HG03432 (cell line): ENCODE measurements at regions not wholly inside any gene's neighbourhood (a gene's known extent, or its start where the extent isn't known, plus 50 kb on each side); places are given as distances from the start of the nearest gene placed in this dataset.
"Not testable (repeated sequence)": the region's sequence is repeated elsewhere in the genome, so short reads cannot be mapped to it uniquely, and the experiment has no call there.

Source experiments
- ATAC-seq: cut with Tn5 transposase; IDR thresholded peaks from one replicate; pipeline ENCODE4 v1.9.1; 2021; ENCODE audit warnings: mild to moderate bottlenecking, moderate library complexity; ENCODE audit not compliant: unreplicated experiment

GRCh38 chr14:106208794-106209193 lies 682.4 kb downstream of the TMEM121 start:
- ATAC-seq, result no peak

- no peak for ATAC-seq
Observed at GRCh38 chr14:106209755-106210154, 683.4 kb downstream of the TMEM121 start.

- ATAC-seq, result no peak
Observed at GRCh38 chr14:106210650-106211049, 684.3 kb downstream of the TMEM121 start.

DNA sequence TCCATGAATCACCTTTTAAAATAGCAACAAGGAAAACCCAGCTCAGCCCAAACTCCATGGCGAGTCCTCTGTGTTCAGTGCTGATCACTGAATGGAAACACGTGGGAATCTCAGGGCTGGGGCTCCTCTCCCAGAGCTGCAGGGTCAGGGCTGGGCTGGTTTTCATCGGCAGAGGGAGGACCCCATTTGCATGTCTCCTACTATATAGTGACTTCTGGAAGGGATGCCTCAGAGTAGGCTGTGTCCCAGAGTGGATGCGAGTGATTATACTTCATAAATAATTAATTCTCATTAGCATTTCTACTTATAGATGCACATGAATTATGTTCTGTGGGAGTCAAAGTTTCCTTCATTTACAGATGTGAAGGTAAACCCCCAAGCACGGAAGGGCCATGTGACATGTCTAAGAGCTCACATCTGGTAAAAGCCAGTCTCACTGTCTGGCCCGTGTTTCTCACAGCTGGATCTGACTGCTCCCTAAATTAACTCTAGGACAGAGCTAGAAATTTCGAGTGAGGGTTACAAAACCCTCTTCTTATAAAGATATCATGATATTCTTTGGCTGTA lies 685.0 kb downstream of the TMEM121 start:
- no peak for ATAC-seq

DNA sequence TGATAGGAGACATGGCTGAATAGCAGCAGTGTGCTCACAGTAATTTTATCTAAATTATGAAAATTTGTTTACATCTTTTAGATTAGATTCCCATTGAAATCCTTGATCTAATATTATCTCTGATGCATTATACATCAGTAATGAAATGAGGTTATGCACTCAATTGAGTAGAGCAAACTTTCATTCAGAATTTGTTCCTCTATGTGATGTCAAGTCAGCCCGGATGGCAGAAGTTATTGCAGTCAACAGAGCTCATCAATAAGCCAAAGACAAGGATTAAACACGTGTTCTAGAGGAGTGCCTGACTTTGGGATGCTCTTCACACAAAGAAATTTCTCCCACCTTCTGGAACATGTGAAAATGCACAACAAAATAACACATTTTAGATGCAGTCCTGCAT lies 688.8 kb downstream of the TMEM121 start:
- ATAC-seq, result no peak

- no peak for ATAC-seq
Observed at GRCh38 chr14:106216679-106217078, 690.3 kb downstream of the TMEM121 start.

GRCh38 chr14:106218174-106218573 lies 691.8 kb downstream of the TMEM121 start:
- ATAC-seq, result no peak

- no peak for ATAC-seq
Observed at GRCh38 chr14:106222311-106222710, 695.9 kb downstream of the TMEM121 start.

- no peak for ATAC-seq
Observed at GRCh38 chr14:106222731-106223130, 696.3 kb downstream of the TMEM121 start.

DNA sequence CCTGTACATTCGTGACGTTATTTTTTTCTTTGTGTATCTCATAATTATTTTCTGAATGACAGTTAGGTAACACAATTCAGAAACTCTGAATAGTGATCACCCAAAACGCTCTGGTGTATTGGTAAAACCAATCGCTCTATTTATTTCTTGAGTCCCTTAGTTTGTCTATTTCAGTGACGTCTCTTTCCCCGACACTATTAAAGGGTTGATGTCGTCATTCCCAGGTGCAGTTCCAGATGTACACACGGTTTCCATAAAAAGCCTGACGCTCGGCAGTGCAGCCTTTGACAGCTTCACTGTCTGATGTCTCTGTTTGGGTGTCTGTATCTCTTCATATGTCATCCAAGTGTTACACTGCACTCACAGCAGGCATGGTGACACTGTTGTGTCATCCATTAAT lies 701.4 kb downstream of the TMEM121 start:
- ATAC-seq, result no peak

GRCh38 chr14:106228541-106229158 lies 702.3 kb downstream of the TMEM121 start:
- no peak for ATAC-seq

- ATAC-seq, result no peak
Observed at GRCh38 chr14:106230071-106230470, 703.7 kb downstream of the TMEM121 start.

DNA sequence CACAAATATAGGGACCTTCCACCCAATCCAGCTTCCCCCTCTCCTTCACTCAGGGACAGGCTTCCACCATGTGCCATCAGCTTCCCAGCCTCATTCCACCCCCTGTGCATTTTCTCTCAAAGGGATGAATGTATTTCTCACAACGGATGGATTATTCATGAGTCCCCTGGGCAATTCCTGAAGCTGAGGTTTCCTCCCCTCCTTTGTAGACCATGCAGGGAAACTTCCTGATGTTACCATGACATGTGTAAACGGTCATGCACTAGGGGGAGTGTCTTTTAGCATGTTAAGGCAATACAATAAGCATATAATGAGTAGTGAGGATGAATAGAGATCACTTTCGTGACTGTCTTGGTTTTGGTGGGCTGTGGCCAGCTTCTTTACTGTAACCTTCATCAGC lies 706.8 kb downstream of the TMEM121 start:
- ATAC-seq, result not testable (repeated sequence)

DNA sequence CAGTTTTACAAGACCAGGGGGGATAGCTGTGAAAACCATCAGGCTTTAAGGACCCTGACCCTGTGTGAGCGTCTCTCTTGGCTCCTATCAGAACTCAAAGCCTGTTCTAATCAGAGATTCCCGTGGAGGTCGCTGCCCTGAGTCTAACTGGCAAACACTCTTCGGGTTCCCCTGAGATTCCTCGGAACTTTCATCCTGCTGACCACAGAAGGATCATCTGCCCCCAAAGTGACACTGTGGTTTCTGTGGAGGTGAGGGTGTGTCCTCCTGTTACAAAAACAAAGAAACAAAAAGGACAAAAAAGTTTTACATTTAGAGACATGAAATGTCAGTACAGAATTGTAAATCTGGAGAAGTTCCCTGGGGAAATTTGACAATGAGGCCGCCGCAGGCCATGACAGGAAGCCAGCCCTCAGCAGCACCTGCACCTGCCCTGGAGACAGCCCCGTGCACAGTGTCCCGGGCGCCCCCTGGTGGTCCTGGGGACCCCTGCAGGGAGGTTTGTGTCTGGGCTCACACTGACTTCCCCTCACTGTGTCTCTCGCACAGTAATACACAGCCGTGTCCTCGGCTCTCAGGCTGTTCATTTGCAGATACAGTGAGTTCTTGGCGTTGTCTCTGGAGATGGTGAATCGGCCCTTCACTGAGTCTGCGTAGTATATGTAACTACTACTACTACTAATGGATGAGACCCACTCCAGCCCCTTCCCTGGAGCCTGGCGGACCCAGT lies 708.3 kb downstream of the TMEM121 start:
- ATAC-seq, result not testable (repeated sequence)

DNA sequence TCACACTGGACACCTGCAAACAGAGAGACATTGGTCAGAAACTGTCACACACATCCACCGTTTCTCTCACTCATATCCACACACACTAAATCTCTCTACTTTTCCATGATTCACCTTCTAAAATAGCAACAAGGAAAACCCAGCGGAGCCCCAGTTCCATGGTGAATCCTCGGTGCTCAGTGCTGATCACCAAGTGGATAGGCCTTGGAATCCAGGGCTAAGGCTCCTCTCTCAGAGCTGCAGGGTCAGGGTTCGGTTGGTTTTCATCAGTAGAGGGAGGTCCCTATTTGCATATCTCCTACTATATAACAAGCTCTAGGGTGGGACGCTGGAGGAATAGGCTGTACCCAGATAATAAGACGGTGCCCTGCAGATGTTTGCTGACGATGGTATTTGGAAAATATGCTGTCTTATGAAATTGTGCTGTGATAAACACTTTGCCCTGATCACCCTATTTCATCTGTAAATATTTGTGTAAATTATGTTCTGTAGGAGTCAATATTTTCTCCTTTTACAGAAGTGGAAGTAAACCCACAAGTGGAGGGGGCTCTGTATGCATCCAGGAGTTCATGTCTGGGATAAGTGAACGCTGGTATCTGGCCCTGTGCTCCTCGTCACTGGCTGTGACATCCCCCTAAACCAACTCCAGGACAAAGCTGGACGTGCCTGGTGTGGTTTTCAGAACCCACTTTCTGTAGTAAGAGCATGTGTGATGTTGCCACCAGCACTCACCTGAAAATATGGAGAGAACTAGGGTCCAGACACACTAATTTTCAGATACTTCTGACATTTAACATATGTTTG lies 709.2 kb downstream of the TMEM121 start:
- no peak for ATAC-seq

DNA sequence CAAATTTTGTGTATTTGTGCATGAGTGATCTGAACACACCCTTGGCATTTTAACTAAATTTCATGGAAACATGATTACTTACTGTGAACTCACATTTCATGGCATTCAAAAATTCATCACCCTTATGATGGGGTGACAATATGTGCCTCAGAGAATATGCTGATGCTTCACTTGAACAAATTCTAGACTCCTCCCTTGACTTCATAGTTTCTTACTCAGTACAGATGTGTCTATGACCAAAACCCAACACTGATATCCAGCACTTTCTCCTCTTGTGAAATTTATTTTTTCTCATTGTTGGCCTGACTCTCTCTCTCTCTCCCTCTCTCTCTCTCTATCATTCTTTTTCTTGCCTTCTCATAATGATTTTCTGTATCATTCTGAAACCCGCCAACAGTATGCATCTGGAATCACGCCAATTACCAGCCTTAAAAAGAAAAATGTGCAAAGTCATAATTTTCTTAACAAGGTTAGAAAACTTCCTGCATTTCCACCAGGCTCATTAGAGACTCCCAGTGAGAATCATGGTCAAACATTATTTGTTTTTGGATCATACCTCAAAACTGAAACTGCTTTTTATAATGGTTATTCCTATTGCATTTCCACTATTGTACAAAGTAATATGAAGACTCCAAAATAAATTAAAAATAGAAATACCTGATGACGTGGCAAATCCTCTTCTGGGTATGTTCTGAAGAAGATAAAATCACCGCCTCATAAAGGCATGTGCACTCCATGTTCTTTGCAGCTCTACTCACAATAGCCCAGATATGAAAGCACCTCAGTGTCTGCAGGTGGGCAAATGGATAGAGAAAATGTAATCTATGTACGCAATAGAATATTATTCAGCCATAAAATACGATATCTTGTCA lies 722.2 kb downstream of the TMEM121 start:
- no peak for ATAC-seq

DNA sequence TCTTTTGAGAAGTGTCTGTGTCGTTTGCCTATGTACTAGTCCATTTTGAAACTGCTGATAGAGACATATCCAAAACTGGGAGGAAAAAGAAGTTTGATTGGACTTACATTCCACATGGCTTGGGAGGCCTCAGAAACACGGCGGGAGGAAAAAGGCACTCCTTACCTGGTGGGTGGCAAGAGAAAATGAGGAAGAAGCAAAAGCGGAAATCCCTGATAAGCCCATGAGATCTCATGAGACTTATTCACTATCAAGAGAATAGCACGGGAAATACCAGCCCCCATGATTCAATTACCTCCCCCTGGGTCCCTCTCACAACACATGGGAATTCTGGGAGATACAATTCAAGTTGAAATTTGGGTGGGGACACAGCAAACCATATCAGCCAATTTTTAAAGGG lies 727.6 kb downstream of the TMEM121 start:
- ATAC-seq, result not testable (repeated sequence)

- ATAC-seq, result not testable (repeated sequence)
Observed at GRCh38 chr14:106257569-106257994, 731.2 kb downstream of the TMEM121 start.

- ATAC-seq, result no peak
Observed at GRCh38 chr14:106268013-106268727, 741.8 kb downstream of the TMEM121 start.

DNA sequence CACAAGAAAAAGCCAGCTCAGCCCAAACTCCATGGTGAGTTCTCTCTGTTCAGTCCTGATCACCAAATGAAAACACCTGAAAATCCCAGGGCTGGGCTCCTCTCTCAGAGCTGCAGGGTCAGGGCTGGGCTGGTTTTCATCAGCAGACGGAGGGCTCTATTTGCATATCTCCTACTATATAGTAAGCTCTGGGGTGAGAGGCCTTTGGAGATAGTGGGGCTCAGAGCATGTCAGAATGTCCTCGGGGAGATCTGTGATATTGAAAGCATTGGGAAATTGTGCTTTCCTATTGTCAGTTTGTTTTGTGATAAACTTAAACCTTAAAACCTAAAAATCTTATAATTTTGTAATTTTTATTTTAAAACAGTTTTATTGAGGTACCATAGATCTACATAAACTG lies 742.6 kb downstream of the TMEM121 start:
- ATAC-seq, result no peak
